H1 (cell line): ENCODE measurements at regions not wholly inside any gene's neighbourhood (a gene's known extent, or its start where the extent isn't known, plus 50 kb on each side); places are given as distances from the start of the nearest gene placed in this dataset.

ENCODE experiments used
- ATF2 ChIP-seq: IDR thresholded peaks from 2 replicates; pipeline ENCODE4 v1.6.1; 2012; ENCODE audit warnings: low read length, inconsistent platforms

- TF ChIP-seq ATF2 = no peak
Observed at GRCh38 chr10:62597226-62597625, 207.3 kb upstream of the ADO start (continued).
